Colonic mucosa (tissue), 4 donors: ENCODE measurements at regions not wholly inside any gene's neighbourhood (a gene's known extent, or its start where the extent isn't known, plus 50 kb on each side); places are given as distances from the start of the nearest gene placed in this dataset.

Experiments used
- DNase-seq: peaks from one replicate; pipeline ENCODE4 v3.0.0-alpha.2; 2020
- H3K27ac ChIP-seq: fragments of 200-600 bp; one replicate; pipeline ENCODE4 v1.8.0; 2021
- H3K27me3 ChIP-seq: fragments of 200-600 bp; one replicate; pipeline ENCODE4 v1.8.0; 2021
- H3K36me3 ChIP-seq: fragments of 200-600 bp; one replicate; pipeline ENCODE4 v1.8.0; 2021
- H3K4me1 ChIP-seq: fragments of 200-600 bp; one replicate; pipeline ENCODE4 v1.8.0; 2021; ENCODE audit warnings: mild to moderate bottlenecking
- H3K4me3 ChIP-seq: fragments of 200-600 bp; one replicate; pipeline ENCODE4 v1.8.0; 2021
- H3K9ac ChIP-seq, 2 donors: one replicate each; pipeline ENCODE4 v1.7.0; 2013; ENCODE audit warnings: control low read depth in 2 of 2, low read depth in 2 of 2, low read length in 2 of 2
- H3K9me3 ChIP-seq: fragments of 200-600 bp; one replicate; pipeline ENCODE4 v1.8.0; 2021
- intact Hi-C: fragments of 100-400 bp; cut with DNase I; formaldehyde crosslinking; loops from one replicate; pipeline ENCODE4 v1.14.1; 2022
- TF ChIP-seq, protein P1 (sequence below): fragments of 200-600 bp; IDR thresholded peaks from one replicate; pipeline ENCODE4 v1.8.0; 2022; ENCODE audit warnings: antibody characterized with exemption, mild to moderate bottlenecking
- donor health status: healthy.
- donor health status: DM: no; HTN: no; CAD: no.
- donor health status: DM: no; HTN: no; CAD: no.

DNA sequence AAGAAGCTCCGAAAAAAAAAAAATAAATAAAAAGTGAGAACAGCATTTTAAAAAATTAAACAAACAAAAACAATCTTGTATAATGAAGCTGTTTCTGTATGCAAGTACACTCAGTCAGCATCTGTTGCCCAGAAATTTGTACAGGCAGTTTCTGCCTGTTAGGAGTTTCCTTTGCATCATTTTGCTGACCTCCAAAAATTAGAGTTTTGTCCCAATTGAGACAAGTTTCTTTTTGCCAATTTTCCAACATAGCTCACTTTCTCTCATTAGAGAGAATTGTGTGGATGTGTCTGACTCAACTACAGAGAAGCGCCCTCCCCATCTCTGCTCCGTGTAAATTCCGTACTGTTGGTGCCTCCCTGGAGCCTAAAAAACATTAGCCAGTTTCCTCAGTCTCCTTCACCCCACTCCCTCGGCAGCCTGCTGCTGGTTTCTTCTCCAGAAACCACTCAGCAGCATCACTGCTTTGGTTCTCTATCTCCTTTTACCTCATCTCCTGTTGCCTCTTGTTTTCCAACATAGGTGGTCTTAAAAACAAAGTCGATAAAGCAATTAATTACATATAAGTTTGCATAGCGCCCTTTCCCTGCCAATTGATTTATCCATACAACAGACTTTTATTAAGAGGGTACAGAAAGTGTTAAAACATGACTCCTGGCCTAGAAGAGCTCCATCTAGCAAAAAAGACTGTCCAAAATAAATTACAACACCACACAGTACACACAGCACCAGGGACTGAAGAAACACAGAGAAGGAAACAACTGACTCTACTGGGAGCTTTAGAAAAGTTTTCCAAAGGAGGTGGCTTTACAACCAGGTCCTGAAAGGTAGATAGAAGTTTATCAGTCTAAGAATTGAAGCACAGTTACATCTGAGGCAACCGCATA, 286.7 kb downstream of the SHOX2 start:
- Histone ChIP-seq H3K9me3 (no peaks in the 10 kb centered on the region), H3K27me3 (no peaks in the 10 kb centered on the region), H3K27ac (no peak overlapping the region), H3K36me3 (no peaks in the 10 kb centered on the region), H3K9ac (no peak overlapping the region), H3K4me1 (no peaks in the 10 kb centered on the region), H3K4me3 (no peak overlapping the region)
- intact Hi-C loops = no loop called here
- TF ChIP-seq, protein P1, sequence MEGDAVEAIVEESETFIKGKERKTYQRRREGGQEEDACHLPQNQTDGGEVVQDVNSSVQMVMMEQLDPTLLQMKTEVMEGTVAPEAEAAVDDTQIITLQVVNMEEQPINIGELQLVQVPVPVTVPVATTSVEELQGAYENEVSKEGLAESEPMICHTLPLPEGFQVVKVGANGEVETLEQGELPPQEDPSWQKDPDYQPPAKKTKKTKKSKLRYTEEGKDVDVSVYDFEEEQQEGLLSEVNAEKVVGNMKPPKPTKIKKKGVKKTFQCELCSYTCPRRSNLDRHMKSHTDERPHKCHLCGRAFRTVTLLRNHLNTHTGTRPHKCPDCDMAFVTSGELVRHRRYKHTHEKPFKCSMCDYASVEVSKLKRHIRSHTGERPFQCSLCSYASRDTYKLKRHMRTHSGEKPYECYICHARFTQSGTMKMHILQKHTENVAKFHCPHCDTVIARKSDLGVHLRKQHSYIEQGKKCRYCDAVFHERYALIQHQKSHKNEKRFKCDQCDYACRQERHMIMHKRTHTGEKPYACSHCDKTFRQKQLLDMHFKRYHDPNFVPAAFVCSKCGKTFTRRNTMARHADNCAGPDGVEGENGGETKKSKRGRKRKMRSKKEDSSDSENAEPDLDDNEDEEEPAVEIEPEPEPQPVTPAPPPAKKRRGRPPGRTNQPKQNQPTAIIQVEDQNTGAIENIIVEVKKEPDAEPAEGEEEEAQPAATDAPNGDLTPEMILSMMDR = no peak
- no peak for DNase-seq

DNA sequence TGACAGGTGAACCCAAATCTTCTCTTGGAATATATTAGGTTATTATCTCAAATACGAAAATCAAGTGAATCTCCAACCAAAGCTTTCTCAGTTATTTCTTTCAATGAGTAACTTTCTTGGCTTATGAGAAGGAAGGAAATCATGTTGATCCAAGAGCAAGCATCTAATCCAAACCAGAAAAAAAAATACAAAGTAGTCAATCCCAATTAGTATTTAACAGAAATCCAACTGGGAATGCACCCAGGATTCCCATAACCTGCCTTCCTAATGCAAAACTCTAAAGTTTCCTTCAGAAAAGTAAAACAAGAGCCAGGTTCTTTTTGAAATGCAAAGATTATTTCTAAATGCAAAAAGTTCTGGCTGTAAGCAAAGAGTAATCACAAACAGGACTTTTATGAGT, 289.3 kb downstream of the SHOX2 start:
- no peak overlapping the region for H3K4me3 ChIP-seq
- H3K27ac ChIP-seq = no peak overlapping the region
- H3K4me1 ChIP-seq = no peaks in the 10 kb centered on the region
- no peak for DNase-seq
- no peaks in the 10 kb centered on the region for H3K27me3 ChIP-seq
- H3K36me3 ChIP-seq = no peaks in the 10 kb centered on the region
- TF ChIP-seq, protein P1 = no peak
- intact Hi-C loops = no loop called here
- no peaks in the 10 kb centered on the region for H3K9me3 ChIP-seq
- no peak overlapping the region for H3K9ac ChIP-seq

DNA sequence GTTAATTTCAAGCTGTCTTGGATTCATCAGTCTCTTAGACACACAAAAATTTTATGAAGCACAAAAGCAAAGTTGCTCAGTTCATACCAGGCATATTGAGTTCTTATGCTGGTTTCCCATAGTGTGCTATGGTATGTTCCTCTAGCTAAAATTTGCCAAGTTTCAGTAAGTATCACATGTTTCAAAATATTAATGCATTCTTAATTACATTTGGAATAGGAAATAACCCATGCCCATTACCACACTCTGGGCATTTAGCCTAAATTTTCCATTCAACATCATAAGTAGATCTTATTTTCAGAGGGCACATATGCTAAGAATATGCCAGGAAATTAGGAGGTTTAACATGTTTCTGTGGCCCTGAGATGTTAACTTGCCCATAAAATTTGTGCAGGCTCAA, 289.9 kb downstream of the SHOX2 start:
- H3K4me1 ChIP-seq = no peaks in the 10 kb centered on the region
- H3K27me3 ChIP-seq = no peaks in the 10 kb centered on the region
- no peak overlapping the region for H3K4me3 ChIP-seq
- H3K36me3 ChIP-seq = no peaks in the 10 kb centered on the region
- no peak for DNase-seq
- H3K9ac ChIP-seq = no peak overlapping the region
- TF ChIP-seq, protein P1 = no peak
- no peak overlapping the region for H3K27ac ChIP-seq
- intact Hi-C loops = no loop called here
- H3K9me3 ChIP-seq = no peaks in the 10 kb centered on the region

DNA sequence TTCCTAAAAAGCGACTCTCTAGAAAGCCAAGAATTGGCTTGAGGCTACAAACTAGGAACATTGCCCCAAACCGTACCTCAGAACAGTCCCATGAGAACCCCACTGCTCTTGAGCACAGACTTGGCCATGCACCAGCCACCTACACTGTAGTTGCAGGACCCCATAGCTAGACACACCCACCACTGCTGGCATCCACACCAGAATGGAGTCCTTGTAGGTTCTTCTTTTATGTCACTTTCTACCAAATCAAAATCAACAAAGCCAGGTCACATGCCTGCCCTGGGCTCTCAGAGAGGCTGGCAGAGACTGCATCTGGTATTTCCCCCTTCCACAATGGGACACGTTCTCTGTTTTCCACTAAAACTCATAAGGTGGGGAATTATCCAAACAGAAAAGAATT, 290.5 kb downstream of the SHOX2 start:
- Histone ChIP-seq H3K36me3 (no peaks in the 10 kb centered on the region), H3K9ac (no peak overlapping the region), H3K27ac (no peak overlapping the region), H3K27me3 (no peaks in the 10 kb centered on the region), H3K4me1 (no peaks in the 10 kb centered on the region), H3K4me3 (no peak overlapping the region), H3K9me3 (no peaks in the 10 kb centered on the region)
- intact Hi-C loops = no loop called here
- DNase-seq = no peak
- TF ChIP-seq, protein P1 = no peak

DNA sequence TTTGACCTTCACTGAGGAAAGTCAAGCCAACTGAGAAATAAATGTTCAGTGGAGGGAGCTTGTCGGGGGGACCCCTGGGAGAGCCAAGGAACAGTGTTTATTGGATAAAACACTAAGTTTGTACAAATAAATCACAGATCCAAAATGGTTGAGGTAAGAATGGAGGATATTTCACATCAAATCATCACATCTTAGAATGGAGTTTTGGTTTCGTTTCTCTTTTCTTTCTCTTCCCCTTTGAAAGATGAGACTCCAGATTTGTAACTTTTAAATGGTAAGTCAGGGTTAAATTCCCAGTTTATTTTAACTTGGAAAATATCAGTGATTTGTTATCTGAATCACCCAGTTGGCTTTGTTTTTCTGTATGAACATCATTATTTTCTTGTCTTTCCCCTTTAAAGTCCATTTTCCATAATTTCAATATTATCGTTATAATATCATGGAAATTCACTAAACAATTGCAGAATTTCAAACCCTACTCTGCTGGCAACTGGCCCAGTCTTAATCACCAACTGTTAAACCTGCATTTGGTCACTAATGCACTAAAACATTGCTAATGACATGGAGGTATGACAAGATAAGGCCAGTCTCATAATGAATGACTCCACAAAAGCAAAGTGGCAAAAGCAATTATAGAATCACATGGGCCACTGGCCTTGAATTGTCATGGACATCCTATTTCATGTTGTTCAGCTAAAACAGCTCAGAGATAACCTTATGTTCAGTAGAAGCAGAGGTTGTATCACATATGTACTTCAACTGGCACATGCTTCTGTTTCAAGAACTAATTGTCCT, 295.1 kb downstream of the SHOX2 start:
- no peak for DNase-seq
- Histone ChIP-seq H3K4me1 (no peaks in the 10 kb centered on the region), H3K9me3 (no peaks in the 10 kb centered on the region), H3K27ac (no peak overlapping the region), H3K4me3 (no peak overlapping the region), H3K36me3 (no peaks in the 10 kb centered on the region), H3K27me3 (no peaks in the 10 kb centered on the region), H3K9ac (no peak overlapping the region)
- intact Hi-C loops = no loop called here
- TF ChIP-seq, protein P1 = no peak
